OCI-LY7 (cell line): ENCODE measurements at regions not wholly inside any gene's neighbourhood (a gene's known extent, or its start where the extent isn't known, plus 50 kb on each side); places are given as distances from the start of the nearest gene placed in this dataset.

Experiments used
- CTCF ChIP-seq: fragments of 200-600 bp; sonication (generic); conservative IDR thresholded peaks from 2 replicates; pipeline ENCODE4 v1.5.1; 2014; ENCODE audit warnings: mild to moderate bottlenecking, antibody characterized with exemption, low read length, moderate library complexity, mixed read lengths
- EZH2phosphoT487 ChIP-seq: fragments of 200-600 bp; sonication (generic); IDR thresholded peaks from 2 replicates; pipeline ENCODE4 v1.6.1; 2018; ENCODE audit warnings: low read depth, borderline replicate concordance, mild to moderate bottlenecking, mixed run types, antibody characterized with exemption, low read length, moderate library complexity, mixed read lengths

GRCh38 chr6:148112851-148113319, 229.8 kb upstream of the SASH1 start:
- TF ChIP-seq CTCF, result no peak
- no peak for TF ChIP-seq EZH2phosphoT487
